Muscle of leg (tissue), 3 donors: ENCODE measurements at regions not wholly inside any gene's neighbourhood (a gene's known extent, or its start where the extent isn't known, plus 50 kb on each side); places are given as distances from the start of the nearest gene placed in this dataset.

ENCODE experiments used
- DNase-seq: peaks from one replicate; pipeline ENCODE4 v3.0.0; 2013
- H3K27ac ChIP-seq: one replicate; pipeline ENCODE4 v1.5.1; 2013; ENCODE audit warnings: mild to moderate bottlenecking, low read length, control low read depth
- H3K27me3 ChIP-seq: one replicate; pipeline ENCODE4 v1.6.1; 2013; ENCODE audit warnings: low read length; ENCODE audit not compliant: control insufficient read depth, insufficient read depth
- H3K36me3 ChIP-seq: one replicate; pipeline ENCODE4 v1.6.1; 2013; ENCODE audit warnings: low read length; ENCODE audit not compliant: control insufficient read depth, insufficient read depth
- H3K4me1 ChIP-seq: one replicate; pipeline ENCODE4 v1.6.1; 2013; ENCODE audit warnings: low read length; ENCODE audit not compliant: control insufficient read depth, insufficient read depth
- H3K4me3 ChIP-seq: one replicate; pipeline ENCODE4 v1.5.1; 2013; ENCODE audit warnings: low read length, control low read depth
- H3K9me3 ChIP-seq: replicated peaks from 2 replicates; pipeline ENCODE4 v1.6.1; 2013; ENCODE audit warnings: low read depth, low read length; ENCODE audit not compliant: control insufficient read depth
- WGBS: methylation state at CpG from one replicate; pipeline ENCODE4 v1.1.5; 2013; ENCODE audit warnings: missing lambda C conversion rate; ENCODE audit not compliant: insufficient coverage; 5-methylcytosine and 5-hydroxymethylcytosine counted together

- no peak overlapping the region for H3K27ac ChIP-seq
- no peak for DNase-seq
- no peaks in the 10 kb centered on the region for H3K4me1 ChIP-seq
- H3K36me3 ChIP-seq, result no peaks in the 10 kb centered on the region
- H3K4me3 ChIP-seq, result no peak overlapping the region
- H3K9me3 ChIP-seq, result peaks cover 3% of the 10 kb centered on the region
- no peaks in the 10 kb centered on the region for H3K27me3 ChIP-seq
- no CpG with 5 or more reads among the region's 1 CpG for WGBS
These were observed 544.4 kb upstream of the CXADR start for GRCh38 chr21:16968436-16968835.

GRCh38 chr21:16969636-16970035 is 543.2 kb upstream of the CXADR start:
- Histone ChIP-seq H3K4me1 (no peaks in the 10 kb centered on the region), H3K9me3 (peaks cover 3% of the 10 kb centered on the region), H3K27me3 (no peaks in the 10 kb centered on the region), H3K4me3 (no peak overlapping the region), H3K36me3 (no peaks in the 10 kb centered on the region), H3K27ac (no peak overlapping the region)
- no CpG with 5 or more reads among the region's 2 CpGs for WGBS
- DNase-seq, result no peak

GRCh38 chr21:16974060-16974459 is 538.8 kb upstream of the CXADR start:
- WGBS, result no CpG with 5 or more reads among the region's 8 CpGs
- Histone ChIP-seq H3K4me1 (no peaks in the 10 kb centered on the region), H3K4me3 (no peak overlapping the region)

GRCh38 chr21:16976193-16976592 is 536.6 kb upstream of the CXADR start:
- Histone ChIP-seq H3K4me3 (no peak overlapping the region), H3K27me3 (no peaks in the 10 kb centered on the region), H3K4me1 (no peaks in the 10 kb centered on the region), H3K9me3 (no peaks in the 10 kb centered on the region), H3K27ac (no peak overlapping the region), H3K36me3 (no peaks in the 10 kb centered on the region)
- no peak for DNase-seq
- WGBS, result no CpG with 5 or more reads among the region's 2 CpGs

More at GRCh38 chr21:16974060-16974459, 538.8 kb upstream of the CXADR start:
- no peaks in the 10 kb centered on the region for H3K27me3 ChIP-seq
- H3K27ac ChIP-seq, result no peak overlapping the region
- H3K9me3 ChIP-seq, result no peaks in the 10 kb centered on the region
- no peaks in the 10 kb centered on the region for H3K36me3 ChIP-seq
- DNase-seq, result no peak

GRCh38 chr21:16978309-16978895 is 534.4 kb upstream of the CXADR start:
- DNase-seq, result no peak

GRCh38 chr21:16979574-16979973 is 533.3 kb upstream of the CXADR start:
- Histone ChIP-seq H3K36me3 (no peaks in the 10 kb centered on the region), H3K27ac (no peak overlapping the region), H3K27me3 (no peaks in the 10 kb centered on the region), H3K4me1 (no peaks in the 10 kb centered on the region), H3K4me3 (no peak overlapping the region), H3K9me3 (no peaks in the 10 kb centered on the region)
- DNase-seq, result no peak
- 80% methylated on average over 1 of the region's 3 CpGs for WGBS

More at GRCh38 chr21:16978309-16978895, 534.4 kb upstream of the CXADR start:
- H3K27ac ChIP-seq, result no peak overlapping the region
- no peaks in the 10 kb centered on the region for H3K4me1 ChIP-seq
- WGBS, result 67% methylated on average over 4 of the region's 4 CpGs
- H3K27me3 ChIP-seq, result no peaks in the 10 kb centered on the region
- no peaks in the 10 kb centered on the region for H3K36me3 ChIP-seq
- H3K4me3 ChIP-seq, result no peak overlapping the region
- no peaks in the 10 kb centered on the region for H3K9me3 ChIP-seq

- no peak for DNase-seq
- Histone ChIP-seq H3K27ac (no peak overlapping the region), H3K9me3 (no peaks in the 10 kb centered on the region), H3K4me3 (no peak overlapping the region), H3K36me3 (no peaks in the 10 kb centered on the region), H3K27me3 (no peaks in the 10 kb centered on the region), H3K4me1 (no peaks in the 10 kb centered on the region)
These were observed 529.4 kb upstream of the CXADR start for GRCh38 chr21:16983420-16983819.

GRCh38 chr21:16992448-16992847 is 520.4 kb upstream of the CXADR start:
- H3K4me3 ChIP-seq, result no peak overlapping the region
- no peak overlapping the region for H3K27ac ChIP-seq
- WGBS, result no CpG with 5 or more reads among the region's 3 CpGs
- H3K9me3 ChIP-seq, result no peaks in the 10 kb centered on the region
- H3K27me3 ChIP-seq, result no peaks in the 10 kb centered on the region
- no peaks in the 10 kb centered on the region for H3K4me1 ChIP-seq
- H3K36me3 ChIP-seq, result no peaks in the 10 kb centered on the region
- DNase-seq, result no peak

GRCh38 chr21:16993416-16994038 is 519.3 kb upstream of the CXADR start:
- no peaks in the 10 kb centered on the region for H3K9me3 ChIP-seq
- WGBS, result no CpG with 5 or more reads among the region's 3 CpGs
- no peak overlapping the region for H3K4me3 ChIP-seq
- H3K27me3 ChIP-seq, result no peaks in the 10 kb centered on the region
- H3K4me1 ChIP-seq, result no peaks in the 10 kb centered on the region
- peak; percentile 68 for DNase-seq
- H3K36me3 ChIP-seq, result no peaks in the 10 kb centered on the region
- no peak overlapping the region for H3K27ac ChIP-seq

- WGBS, result no CpG with 5 or more reads among the region's 4 CpGs
These were observed 510.1 kb upstream of the CXADR start for GRCh38 chr21:17002594-17003257.

More at GRCh38 chr21:17002594-17003257, 510.1 kb upstream of the CXADR start:
- no peaks in the 10 kb centered on the region for H3K4me1 ChIP-seq
- H3K36me3 ChIP-seq, result no peaks in the 10 kb centered on the region
- no peak overlapping the region for H3K4me3 ChIP-seq
- peak; percentile 11 for DNase-seq
- H3K27me3 ChIP-seq, result no peaks in the 10 kb centered on the region
- no peak overlapping the region for H3K27ac ChIP-seq
- H3K9me3 ChIP-seq, result no peaks in the 10 kb centered on the region
